ENCODE measurements at regions not wholly inside any gene's neighbourhood (a gene's known extent, or its start where the extent isn't known, plus 50 kb on each side); places are given as distances from the start of the nearest gene placed in this dataset.

DNA sequence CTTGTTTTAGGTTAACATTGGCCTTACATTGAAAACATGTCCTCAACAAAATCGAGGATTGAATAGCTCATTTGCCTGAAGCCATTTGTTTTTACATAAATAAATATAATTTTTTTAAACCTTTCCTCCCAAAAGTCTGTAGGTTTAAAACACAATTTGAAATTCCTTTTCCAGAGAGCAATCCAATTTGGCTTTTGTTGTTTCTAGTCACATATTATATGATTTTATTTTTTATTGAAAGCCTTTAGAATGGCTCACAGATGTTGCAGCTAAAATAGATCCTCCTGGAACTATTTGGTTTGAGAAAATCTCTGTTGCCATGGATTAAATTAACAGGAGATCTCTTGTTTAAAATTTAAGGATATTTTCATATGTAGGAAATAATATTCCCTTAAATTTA, 512.6 kb downstream of the KLF5 start:
- no peak for TF ChIP-seq CTCF (IDR thresholded peaks at IDR 0.05)
- no peak for TF ChIP-seq POLR2A (IDR thresholded peaks at IDR 0.05)

All from body of pancreas (tissue), 4 donors.